HEK293T (cell line): ENCODE measurements at regions not wholly inside any gene's neighbourhood (a gene's known extent, or its start where the extent isn't known, plus 50 kb on each side); places are given as distances from the start of the nearest gene placed in this dataset.

Experiments used
- ARNT ChIP-seq: fragments of 450-650 bp; IDR thresholded peaks from 2 replicates; pipeline ENCODE4 v1.6.1; 2017; ENCODE audit warnings: mild to moderate bottlenecking
- BHLHE40 ChIP-seq: fragments of 450-650 bp; IDR thresholded peaks from 2 replicates; pipeline ENCODE4 v1.6.1; 2016; ENCODE audit warnings: mild to moderate bottlenecking, moderate library complexity, borderline replicate concordance
- ELF4 ChIP-seq: fragments of 450-650 bp; IDR thresholded peaks from 2 replicates; pipeline ENCODE4 v1.6.1; 2017; ENCODE audit warnings: antibody characterized with exemption
- FOXK2 ChIP-seq: fragments of 450-650 bp; IDR thresholded peaks from 2 replicates; pipeline ENCODE4 v1.6.1; 2016; ENCODE audit warnings: mild to moderate bottlenecking
- FOXM1 ChIP-seq: fragments of 450-650 bp; IDR thresholded peaks from 2 replicates; pipeline ENCODE4 v1.6.1; 2017; ENCODE audit warnings: mild to moderate bottlenecking, borderline replicate concordance
- HDGF ChIP-seq: fragments of 450-650 bp; IDR thresholded peaks from 2 replicates; pipeline ENCODE4 v1.6.1; 2017; ENCODE audit warnings: antibody characterized with exemption, borderline replicate concordance
- LEF1 ChIP-seq: fragments of 450-650 bp; IDR thresholded peaks from 2 replicates; pipeline ENCODE4 v1.6.1; 2017; ENCODE audit warnings: mild to moderate bottlenecking, borderline replicate concordance
- NFRKB ChIP-seq: fragments of 450-650 bp; IDR thresholded peaks from 2 replicates; pipeline ENCODE4 v1.6.1; 2016; ENCODE audit warnings: mild to moderate bottlenecking, moderate library complexity
- SP1 ChIP-seq: fragments of 450-650 bp; IDR thresholded peaks from 2 replicates; pipeline ENCODE4 v1.6.1; 2017
- SUZ12 ChIP-seq: fragments of 450-650 bp; IDR thresholded peaks from 2 replicates; pipeline ENCODE4 v1.6.1; 2016; ENCODE audit warnings: mild to moderate bottlenecking
- TARDBP ChIP-seq: fragments of 450-650 bp; IDR thresholded peaks from 2 replicates; pipeline ENCODE4 v1.6.1; 2016
- TF ChIP-seq, protein P1 (sequence below): fragments of 450-650 bp; IDR thresholded peaks from 2 replicates; pipeline ENCODE4 v1.6.1; 2016

DNA sequence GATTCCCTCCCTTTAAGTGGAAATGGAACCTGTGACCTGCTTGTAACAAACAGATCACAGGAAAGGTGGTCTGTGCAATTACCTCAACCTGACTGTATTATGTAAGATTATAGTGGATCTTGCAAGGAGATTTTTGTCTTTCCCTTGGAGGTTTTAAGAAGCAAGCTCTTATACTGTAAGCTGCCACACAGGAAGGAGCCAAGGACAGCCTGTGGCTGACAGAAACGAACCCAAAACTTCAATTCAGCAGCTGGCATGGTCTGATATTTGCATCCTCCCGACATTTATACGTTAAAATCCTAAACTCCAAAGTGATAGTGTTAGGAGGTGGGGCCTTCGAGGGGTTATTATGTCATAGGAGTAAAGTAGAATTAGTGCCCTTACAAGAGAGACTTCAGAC lies 711.8 kb upstream of the CTNND2 start:
- TF ChIP-seq SP1 (no peak), ARNT (no peak), BHLHE40 (no peak), NFRKB (no peak), FOXK2 (no peak), ELF4 (no peak), HDGF (no peak), SUZ12 (no peak), TARDBP (no peak), FOXM1 (no peak), LEF1 (no peak)
- TF ChIP-seq, protein P1, sequence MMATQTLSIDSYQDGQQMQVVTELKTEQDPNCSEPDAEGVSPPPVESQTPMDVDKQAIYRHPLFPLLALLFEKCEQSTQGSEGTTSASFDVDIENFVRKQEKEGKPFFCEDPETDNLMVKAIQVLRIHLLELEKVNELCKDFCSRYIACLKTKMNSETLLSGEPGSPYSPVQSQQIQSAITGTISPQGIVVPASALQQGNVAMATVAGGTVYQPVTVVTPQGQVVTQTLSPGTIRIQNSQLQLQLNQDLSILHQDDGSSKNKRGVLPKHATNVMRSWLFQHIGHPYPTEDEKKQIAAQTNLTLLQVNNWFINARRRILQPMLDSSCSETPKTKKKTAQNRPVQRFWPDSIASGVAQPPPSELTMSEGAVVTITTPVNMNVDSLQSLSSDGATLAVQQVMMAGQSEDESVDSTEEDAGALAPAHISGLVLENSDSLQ, result no peak
